ENCODE measurements at regions not wholly inside any gene's neighbourhood (a gene's known extent, or its start where the extent isn't known, plus 50 kb on each side); places are given as distances from the start of the nearest gene placed in this dataset.

GRCh38 chr6:66362888-66363287, 655.9 kb upstream of the EYS start:
- POLR2A ChIA-PET: no interaction called here
- CTCF ChIA-PET: no interaction called here
- TF ChIP-seq CTCF (IDR thresholded peaks at IDR 0.05; ENCODE audit: insufficient read depth, low read length, missing control alignments): no peak
- DNase-seq (ENCODE audit: low read depth, low spot score): no peak
- no peak overlapping the region for H3K4me3 ChIP-seq (ENCODE audit: low read depth, low read length)

- H3K4me3 ChIP-seq (ENCODE audit: low read depth, low read length): no peak overlapping the region
- CTCF ChIA-PET: no interaction called here
- POLR2A ChIA-PET: no interaction called here
- DNase-seq (ENCODE audit: low read depth, low spot score): no peak
- TF ChIP-seq CTCF (IDR thresholded peaks at IDR 0.05; ENCODE audit: insufficient read depth, low read length, missing control alignments): no peak
These were observed 654.9 kb upstream of the EYS start for GRCh38 chr6:66361886-66362285.

- no peak overlapping the region for H3K4me3 ChIP-seq (ENCODE audit: low read depth, low read length)
- TF ChIP-seq CTCF (IDR thresholded peaks at IDR 0.05; ENCODE audit: insufficient read depth, low read length, missing control alignments): no peak
- ChIA-PET CTCF (no interaction called here), POLR2A (no interaction called here)
- DNase-seq (ENCODE audit: low read depth, low spot score): no peak
These were observed 650.8 kb upstream of the EYS start for GRCh38 chr6:66357781-66358180.

GRCh38 chr6:66355471-66355870, 648.4 kb upstream of the EYS start:
- TF ChIP-seq CTCF (IDR thresholded peaks at IDR 0.05; ENCODE audit: insufficient read depth, low read length, missing control alignments): no peak
- POLR2A ChIA-PET: no interaction called here
- CTCF ChIA-PET: no interaction called here
- DNase-seq (ENCODE audit: low read depth, low spot score): no peak
- no peak overlapping the region for H3K4me3 ChIP-seq (ENCODE audit: low read depth, low read length)

GRCh38 chr6:66344796-66345195, 637.8 kb upstream of the EYS start:
- TF ChIP-seq CTCF (IDR thresholded peaks at IDR 0.05; ENCODE audit: insufficient read depth, low read length, missing control alignments): no peak
- no peak overlapping the region for H3K4me3 ChIP-seq (ENCODE audit: low read depth, low read length)
- no peak for DNase-seq (ENCODE audit: low read depth, low spot score)
- ChIA-PET CTCF (no interaction called here), POLR2A (no interaction called here)

- ChIA-PET POLR2A (no interaction called here), CTCF (no interaction called here)
- no peak overlapping the region for H3K4me3 ChIP-seq (ENCODE audit: low read depth, low read length)
- no peak for DNase-seq (ENCODE audit: low read depth, low spot score)
- TF ChIP-seq CTCF (IDR thresholded peaks at IDR 0.05; ENCODE audit: insufficient read depth, low read length, missing control alignments): no peak
These were observed 633.7 kb upstream of the EYS start for GRCh38 chr6:66340736-66341135.

Measured in AG04449 (cell line).